ENCODE measurements at regions not wholly inside any gene's neighbourhood (a gene's known extent, or its start where the extent isn't known, plus 50 kb on each side); places are given as distances from the start of the nearest gene placed in this dataset.
"Not testable (repeated sequence)": the region's sequence is repeated elsewhere in the genome, so short reads cannot be mapped to it uniquely, and the experiment has no call there.

DNA sequence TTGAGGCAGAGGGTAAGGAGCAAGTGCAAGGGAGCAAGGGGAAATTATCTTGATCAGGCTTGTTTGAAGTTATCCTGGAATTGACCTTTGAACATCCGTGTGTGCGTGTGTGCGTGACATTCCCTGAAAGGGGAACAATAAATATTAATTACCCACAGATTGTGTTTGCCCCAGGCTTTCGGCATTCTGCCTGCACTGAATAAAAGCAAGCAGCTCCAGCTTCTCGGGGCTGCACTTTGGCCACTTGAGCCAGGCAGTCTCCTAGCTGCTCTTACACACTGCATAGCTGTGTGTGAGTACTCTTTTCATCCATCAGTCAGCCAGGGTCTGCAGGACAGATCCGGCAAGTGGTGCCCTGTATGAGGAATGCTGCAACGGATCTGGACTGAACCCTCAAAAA, 107.7 kb upstream of the BTN3A2 start:
- DNase-seq (ENCODE audit: low read depth in 3 of 3, low spot score in 1 of 3) = no peak

DNA sequence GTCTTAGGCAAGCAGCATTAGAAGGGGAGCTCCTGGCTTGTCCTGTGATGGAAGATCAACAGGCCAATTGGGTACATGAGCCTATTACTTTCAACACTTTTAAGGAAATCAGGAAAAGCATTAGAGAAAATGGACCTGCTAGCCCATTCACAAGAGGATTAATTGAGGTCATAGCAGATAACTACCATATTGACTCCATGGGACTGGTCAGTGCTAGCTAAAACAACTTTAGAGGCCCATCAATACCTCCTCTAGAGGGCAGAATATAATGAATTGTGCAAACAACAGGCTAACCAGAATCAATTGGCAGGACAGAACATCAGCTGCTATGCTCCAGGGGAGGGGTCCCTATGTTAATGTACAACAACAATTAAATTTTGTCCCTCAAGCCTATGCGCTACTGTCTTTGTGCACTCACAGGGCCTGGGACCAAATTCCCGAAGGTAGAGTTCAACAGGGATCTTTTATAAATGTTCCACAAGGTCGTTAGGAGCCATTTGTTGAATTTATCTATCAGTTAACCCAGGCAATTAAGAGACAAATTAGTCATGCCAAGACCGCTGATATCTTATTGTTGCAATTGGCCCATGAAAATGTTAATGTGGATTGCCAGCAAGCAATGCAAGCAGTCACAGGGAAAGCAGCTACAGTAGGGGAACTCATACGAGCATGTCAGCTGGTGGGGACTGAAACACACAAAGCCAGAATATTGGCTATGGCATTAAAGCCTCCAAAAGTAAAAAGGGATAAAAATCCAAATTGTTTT, 106.6 kb upstream of the BTN3A2 start:
- DNase-seq (ENCODE audit: low read depth in 3 of 3, low spot score in 1 of 3) = no peak

DNA sequence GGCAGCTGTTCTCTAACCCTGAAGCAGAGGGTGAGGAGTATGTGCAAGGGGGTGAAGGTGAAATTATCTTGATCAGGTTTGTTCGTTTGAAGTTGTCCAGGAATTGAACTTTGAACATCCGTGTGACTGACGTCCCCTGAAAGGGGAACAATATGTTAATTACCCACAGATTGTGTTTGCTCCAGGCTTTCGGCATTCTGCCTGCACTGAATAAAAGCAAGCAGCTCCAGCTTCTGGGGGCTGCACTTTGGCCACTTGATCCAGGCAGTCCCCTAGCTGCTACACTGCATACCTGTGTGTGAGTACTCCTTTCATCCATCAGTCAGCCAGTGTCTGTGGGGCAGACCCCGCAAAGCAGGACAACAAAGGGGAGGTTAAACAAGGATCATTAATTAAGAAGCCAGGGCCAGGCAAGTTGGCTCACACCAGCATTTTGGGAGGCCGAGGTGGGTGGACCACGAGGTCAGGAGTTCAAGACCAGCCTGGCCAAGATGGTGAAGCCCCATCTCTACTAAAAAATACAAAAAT, 104.8 kb upstream of the BTN3A2 start:
- no peak for DNase-seq (ENCODE audit: low read depth in 3 of 3, low spot score in 1 of 3)

DNA sequence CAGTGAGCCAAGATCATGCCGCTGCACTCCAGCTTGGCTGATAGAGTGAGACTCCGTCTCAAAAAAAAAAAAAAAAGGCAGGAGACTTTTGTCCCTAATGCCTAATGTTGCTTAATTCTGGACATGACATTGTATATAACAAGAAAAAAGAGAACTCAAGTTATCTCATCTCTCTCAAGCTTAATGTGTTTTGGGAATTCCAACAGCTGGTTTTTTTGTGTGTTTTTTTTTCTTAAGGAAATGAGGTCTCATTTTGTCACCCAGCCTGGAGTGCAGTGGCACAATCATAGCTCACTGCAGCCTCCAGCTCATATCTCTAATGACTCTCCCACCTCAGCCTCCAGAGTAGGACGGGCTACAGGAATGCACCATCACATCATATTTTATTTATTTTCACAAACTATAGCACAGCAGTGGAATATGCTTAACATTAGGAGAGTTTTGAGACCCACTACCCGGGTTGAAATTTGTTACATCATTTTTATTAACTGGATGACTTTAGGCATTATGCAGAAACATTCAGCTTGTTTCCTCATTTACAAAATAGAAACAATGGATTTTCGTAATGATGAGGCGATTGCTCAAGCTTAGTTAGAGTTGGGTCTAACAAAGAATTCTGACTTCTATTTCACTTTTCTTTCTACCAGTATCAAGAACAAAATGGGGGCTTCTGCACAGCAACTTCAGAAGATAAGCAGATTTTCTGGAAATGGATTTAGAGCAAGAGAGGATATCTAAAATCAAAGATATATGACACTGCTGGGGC, 104.1 kb upstream of the BTN3A2 start:
- no peak for DNase-seq (ENCODE audit: low read depth in 3 of 3, low spot score in 1 of 3)

DNA sequence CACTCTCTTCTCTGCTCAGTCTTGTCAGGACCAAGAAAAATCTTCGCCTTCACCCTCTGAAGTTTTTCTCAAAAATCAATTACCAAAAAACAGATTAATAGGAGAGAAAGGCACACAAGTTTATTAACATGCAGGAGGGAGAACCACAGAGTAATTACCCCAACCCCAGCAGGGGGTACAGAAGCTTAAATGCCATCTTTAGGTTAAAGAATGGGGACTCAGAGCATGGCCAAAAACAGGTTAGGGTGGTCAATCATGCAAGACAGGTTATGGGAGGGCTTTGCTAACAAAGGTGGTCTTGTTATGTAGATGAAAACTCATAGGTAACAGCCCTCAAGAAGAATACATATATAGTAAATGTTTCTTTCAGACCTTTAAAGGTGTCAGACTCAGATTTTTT, 100.5 kb upstream of the BTN3A2 start:
- no peak for DNase-seq (ENCODE audit: low read depth in 3 of 3, low spot score in 1 of 3)

DNA sequence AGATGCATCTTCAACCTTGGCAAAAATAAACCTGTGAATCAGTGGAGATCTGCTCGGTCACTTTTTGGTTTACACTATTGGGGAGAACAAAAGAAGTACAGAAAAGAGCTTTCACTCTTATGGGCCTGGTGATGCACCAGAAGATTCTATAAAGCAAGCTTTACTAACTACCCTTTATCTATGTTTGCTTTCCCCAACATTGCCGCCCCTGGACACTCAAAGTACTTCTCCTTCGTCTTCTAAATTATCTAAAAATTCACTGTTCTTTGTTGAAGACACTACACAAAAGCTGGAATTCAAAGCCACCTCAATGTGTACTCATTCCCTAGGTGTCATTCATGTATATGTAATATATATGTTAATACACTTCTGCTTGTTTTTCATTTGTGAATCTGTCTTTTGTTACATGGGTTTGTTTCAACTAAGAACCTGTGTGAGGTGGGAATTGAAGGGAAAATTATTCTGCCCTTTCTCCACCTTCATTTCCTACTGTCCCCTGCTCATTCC, 97.9 kb upstream of the BTN3A2 start:
- no peak for DNase-seq (ENCODE audit: low read depth in 3 of 3, low spot score in 1 of 3)

DNA sequence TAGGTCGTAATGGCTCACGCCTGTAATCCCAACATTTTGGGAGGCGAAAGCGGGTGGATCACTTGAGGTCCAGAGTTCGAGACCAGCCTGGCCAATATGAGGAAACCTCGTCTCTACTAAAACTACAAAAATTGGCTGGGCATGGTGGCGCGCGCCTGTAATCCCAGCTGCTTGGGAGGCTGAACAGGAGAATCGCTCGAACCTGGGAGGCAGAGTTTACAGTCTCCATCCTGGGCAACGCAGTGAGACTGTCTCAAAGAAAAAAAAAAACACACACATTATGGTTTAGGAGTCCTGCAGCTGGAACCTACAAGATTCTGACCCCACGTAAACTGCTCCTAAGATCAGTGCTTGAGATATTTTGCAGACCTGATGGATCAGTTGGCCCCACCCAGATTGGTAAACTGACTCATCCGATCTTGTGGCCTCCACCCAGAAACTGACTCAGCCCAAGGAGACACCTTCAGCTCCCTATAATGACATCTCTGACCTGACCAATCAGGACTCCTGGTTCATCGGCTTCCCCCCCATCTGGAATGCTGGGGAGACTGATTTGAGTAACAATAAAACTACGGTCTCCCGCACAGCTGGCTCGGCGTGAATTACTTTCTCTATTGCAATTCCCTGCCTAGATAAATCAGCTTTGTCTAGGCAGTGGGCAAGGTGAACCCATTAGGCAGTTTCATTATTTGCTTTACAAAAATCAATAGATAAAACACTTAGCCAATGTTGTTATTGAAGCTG, 96.2 kb upstream of the BTN3A2 start:
- DNase-seq (ENCODE audit: low read depth in 3 of 3, low spot score in 1 of 3) = no peak

DNA sequence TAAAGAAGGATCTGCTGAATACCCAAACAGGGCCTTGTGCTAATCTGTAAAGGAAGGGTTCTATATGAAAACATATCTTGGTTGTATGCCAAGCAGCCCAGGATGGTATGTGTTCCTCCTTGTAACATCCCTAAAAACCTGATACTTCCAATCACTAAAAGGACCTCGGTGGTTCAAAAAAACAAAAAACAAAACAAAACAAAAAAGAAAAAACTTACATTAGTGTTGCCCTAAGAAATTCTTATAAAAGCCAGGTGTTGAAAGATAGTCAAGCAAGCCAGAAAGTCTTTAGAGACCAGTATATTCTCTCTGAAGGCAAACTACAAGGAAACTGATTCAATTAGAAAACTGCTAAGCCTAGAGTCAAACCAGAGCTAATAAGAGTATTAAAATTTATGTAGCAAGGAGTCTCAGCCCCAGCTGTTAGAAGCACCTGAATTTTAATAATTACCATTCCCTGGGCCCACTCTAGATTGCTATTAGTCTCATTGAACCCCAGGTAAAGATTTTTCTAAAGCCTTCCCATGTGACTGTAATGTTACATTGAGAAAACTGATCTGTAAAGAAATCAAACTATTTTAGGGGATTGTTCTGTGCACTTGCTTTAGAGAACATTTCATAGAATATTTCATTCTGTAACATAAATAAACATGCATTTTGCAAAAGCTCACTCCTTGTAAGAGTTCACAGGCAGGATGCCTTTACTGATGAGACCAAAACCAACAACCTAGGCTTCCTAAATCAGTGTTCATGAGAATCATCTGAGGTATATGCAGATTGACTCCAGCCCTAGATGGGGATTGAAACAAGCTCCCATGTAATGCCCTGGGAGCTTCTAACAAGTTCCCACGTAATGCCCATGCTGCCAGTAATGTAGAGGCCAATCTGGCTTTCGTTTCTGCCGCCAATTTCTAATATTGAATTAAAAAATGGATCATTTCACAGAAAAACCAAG, 95.2 kb upstream of the BTN3A2 start:
- no peak for DNase-seq (ENCODE audit: low read depth in 3 of 3, low spot score in 1 of 3)

DNA sequence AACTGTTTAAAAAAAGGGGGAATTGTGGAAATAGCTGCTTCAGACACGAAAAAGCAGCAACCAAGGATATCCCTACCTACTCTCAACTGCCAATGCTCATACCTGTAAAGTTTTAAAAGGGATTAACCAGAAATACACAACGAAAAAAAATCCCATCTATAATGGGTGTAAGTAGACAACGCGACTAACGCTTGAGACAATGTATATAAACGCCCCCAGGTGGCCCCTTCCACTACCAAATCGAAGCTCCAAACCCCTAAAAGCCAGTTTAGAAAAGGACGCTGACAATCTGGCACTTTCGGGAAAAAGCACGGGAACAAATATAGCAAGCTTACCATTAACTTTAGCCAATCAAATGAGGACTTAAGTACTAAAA, 94.5 kb upstream of the BTN3A2 start:
- no peak for DNase-seq (ENCODE audit: low read depth in 3 of 3, low spot score in 1 of 3)

DNA sequence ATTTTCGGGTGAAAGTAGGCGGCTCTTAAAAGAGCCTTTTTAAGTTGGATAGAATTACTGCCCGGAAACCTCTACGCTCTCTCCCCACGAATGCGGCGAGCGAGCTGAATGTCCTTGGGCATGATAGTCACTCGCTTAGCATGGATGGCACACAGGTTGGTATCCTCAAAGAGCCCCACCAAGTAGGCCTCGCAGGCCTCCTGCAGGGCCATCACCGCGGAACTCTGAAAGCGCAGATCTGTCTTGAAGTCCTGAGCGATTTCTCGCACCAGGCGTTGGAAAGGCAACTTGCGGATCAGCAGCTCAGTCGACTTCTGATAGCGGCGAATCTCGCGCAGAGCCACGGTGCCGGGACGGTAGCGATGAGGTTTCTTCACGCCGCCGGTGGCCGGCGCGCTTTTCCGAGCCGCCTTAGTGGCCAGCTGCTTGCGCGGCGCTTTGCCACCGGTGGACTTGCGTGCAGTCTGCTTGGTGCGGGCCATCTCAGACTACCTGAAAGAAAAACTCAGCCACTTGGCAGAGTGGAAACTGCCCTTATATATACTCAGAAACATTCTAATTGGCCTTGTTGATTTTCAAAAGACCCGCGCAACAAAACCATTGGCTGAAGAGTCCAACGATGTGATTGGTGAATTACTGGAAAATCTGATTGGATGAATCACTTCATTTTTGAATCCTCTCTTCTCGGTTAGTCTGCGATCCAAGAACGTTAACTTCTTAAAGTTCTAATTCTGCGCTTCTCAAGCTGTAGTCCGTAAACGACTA, 93.9 kb upstream of the BTN3A2 start:
- DNase-seq (ENCODE audit: low read depth in 3 of 3, low spot score in 1 of 3) = peak; percentile 41 to 64 (median 57)

DNA sequence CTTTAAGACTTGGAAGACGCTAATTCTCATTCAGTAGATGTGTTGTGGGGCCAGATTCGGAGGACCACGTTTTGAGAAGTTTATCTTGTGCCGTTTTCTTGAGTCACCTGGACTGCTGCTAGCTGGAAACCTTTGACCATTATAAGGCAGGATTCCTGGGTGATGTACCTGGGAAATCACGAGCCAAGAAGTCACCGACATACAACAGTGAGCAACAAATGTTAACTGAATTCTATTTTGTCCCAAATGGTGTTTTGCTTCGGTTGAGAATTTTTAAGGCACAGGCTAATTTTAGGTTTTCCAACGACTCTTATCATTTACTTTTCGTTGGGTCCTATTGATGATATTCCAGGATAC, 93.4 kb upstream of the BTN3A2 start:
- no peak for DNase-seq (ENCODE audit: low read depth in 3 of 3, low spot score in 1 of 3)

DNA sequence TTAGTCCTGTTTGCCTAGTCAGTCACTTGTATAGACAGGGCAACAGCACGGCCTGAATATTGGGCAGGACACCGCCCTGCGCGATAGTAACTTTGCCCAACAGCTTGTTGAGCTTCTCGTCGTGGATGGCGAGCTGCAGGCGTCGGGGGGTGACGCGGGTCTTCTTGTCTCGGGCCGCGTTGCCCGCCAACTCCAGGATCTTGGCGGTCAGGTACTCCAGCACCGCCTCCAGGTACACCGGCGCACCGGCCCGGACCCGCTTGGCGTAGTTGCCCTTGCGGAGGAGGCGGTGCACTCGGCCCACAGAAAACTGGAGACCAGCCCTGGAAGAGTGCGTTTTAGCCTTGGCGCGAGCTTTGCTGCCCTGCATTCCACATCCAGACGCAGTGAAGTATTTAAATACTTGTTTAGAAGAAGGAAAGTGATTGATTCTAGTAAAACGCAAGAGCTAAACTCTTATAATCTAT, 92.8 kb upstream of the BTN3A2 start:
- peak in 1 of 3 donors; percentile 15 for DNase-seq (ENCODE audit: low read depth in 3 of 3, low spot score in 1 of 3)

DNA sequence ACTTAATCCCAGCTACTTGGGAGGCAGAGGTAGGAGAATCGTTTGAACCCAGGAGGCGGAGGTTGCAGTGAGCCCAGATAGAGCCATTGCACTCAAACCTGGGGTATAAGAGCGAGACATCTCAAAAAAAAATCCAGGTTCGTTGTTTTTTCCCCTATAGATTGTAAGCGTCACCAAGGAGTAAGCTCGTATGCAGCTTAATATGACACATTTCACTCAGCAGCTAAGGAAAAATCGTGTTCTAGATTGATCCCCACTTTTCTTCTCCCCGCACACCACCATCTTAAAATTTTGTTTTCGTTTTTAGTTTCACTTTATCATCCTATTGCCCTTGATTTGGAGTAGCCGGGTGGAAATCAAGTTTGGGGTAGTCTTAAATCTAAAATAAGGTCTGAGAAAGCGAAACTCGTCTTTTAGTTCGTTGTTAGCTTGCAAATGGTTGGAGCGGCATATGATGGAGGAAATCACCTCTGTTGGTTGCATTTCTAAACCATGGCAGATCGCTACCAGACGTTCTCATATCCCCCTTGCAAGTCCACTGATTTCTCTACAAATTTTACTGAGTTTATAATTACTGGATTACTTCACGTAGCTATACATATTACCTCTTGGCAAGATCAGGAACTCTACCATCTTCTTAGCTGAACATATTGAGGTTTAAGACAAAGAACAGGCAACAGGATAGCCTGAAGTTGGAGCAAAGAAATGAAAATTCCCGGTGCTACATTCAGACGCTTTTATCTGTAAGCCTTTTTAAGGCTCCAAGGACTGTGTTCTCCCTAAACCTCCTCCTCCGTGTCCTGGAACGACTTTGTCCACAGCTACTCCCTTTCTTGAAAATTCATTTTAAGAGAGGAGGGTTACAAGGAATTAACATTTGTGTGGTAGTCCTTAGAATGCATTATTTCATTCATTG, 91.1 kb upstream of the BTN3A2 start:
- no peak for DNase-seq (ENCODE audit: low read depth in 3 of 3, low spot score in 1 of 3)

DNA sequence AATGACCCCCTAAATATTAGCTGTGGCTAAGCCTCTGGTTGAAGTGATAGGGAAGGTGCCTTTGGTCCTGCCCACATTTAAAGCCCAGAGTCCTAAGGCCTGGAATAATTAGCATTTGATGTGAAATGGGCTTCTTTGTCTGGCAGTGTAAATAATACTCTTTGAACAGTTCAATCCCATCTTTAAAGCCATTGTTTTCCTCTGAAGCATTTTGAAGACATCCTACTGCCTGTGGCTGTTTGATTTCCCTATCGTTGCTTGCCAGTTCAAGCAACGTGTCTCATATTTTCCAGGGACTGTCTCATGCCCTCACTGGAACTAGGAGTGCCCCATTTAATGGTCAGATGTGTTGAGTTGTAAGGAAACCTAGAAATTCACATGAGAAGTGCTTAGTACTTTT, 89.3 kb upstream of the BTN3A2 start:
- DNase-seq (ENCODE audit: low read depth in 3 of 3, low spot score in 1 of 3) = no peak

DNA sequence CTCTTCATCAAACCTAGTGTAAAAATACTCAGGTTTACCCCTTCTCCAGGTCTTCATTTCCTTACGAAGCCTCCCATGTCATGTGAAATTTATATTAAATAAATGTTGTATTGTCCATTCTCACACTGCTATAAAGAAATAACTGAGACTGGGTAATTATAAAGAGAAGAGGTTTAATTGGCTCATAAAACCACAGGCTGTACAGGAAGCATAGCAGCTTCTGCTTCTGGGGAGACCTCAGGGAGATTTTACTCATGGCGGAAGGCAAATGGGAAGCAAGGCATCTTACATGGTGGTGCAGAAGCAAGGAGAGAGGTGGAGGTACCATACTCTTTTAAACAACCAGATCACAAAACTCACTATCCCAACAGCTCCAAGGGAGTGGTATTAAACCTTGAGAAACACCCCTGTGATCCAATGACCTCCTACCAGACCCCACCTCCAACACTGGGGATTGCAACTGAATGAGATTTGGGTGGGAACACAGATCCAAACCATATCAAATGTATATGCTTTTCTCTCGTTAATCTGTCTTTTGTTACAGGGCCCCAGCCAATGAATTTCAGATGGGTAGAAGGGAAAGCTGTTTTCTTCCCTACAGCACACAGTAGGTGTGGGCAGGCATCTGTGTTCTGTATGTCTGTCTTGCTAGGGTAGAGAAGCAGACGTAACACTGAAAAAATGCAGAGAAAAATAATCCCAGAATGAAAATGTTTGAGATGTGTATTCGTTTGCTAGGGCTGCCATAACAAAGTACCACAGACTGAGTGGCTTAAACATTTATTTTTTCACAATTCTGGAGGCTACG, 88.0 kb upstream of the BTN3A2 start:
- no peak for DNase-seq (ENCODE audit: low read depth in 3 of 3, low spot score in 1 of 3)

DNA sequence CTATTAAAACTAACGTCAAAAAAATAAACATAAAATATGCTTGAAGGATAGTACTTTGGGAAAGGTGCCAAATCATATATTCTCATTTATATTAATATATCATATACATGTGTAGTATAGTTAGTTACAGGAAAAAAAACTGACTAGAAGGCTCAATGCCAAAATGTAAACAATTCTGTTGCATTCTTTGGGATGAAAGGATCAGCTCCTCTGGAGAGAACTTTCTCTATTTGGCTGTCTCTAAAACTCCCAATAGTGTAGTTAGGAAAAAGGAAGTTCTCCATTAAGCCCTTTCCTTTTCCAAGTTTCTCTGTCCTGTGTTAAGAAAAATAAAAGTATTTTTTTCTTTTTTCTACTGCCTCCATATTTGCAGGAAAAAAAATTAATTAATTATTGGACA, 86.5 kb upstream of the BTN3A2 start:
- no peak for DNase-seq (ENCODE audit: low read depth in 3 of 3, low spot score in 1 of 3)

DNA sequence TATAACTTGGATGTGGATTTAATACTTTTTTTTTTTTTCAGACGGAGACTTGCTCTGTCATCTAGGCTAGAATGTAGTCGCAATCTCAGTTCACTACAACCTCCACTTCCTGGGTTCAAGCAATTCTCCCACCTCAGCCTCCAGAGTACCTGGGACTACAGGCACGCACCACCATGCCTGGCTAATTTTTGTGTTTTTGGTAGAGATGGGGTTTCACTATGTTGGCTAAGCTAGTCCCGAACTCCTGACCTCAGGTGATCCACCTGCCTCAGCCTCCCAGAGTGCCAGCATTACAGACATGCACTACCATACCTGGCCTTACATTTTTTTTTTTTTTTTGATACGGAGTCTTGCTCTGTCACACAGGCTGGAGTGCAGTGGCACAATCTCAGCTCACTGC, 85.6 kb upstream of the BTN3A2 start:
- not testable (repeated sequence) for DNase-seq (ENCODE audit: low read depth in 3 of 3, low spot score in 1 of 3)

DNA sequence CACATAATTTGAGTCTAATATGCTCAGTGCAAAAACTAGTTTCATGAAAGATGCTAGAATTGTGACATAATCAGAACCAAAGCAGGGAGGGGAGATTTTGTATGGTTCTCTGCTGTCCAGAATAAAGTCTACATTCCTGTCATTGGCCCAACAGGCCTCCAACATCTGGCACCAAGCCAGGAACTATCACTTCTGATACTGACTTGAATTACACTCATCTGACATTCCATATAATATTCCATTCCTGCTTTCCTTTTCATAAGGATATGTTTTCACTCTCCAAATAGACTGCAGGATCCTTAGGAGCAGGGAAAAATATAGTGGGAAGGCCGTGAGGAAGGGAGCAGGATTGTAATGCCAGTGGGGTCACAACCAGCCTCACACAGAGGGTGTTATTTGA, 84.6 kb upstream of the BTN3A2 start:
- no peak for DNase-seq (ENCODE audit: low read depth in 3 of 3, low spot score in 1 of 3)

All from stimulated activated CD4-positive, alpha-beta T cell treated with anti-CD3 and anti-CD28 coated beads, TNF-alpha, amount 100 ng/mL, for 1 hour (primary cell).